ENCODE measurements at regions not wholly inside any gene's neighbourhood (a gene's known extent, or its start where the extent isn't known, plus 50 kb on each side); places are given as distances from the start of the nearest gene placed in this dataset.

- TF ChIP-seq POLR2AphosphoS5 (IDR thresholded peaks at IDR 0.05) (no peak), EP300 (IDR thresholded peaks at IDR 0.05) (no peak), POLR2A (IDR thresholded peaks at IDR 0.05) (no peak), CTCF (IDR thresholded peaks at IDR 0.05) (no peak)
- Histone ChIP-seq H3K4me1 (peaks cover 0 to 19% (median 8%) of the 10 kb centered on the region in 4 donors), H3K27ac (no peak overlapping the region), H3K27me3 (peaks cover 0 to 3% (median 0%) of the 10 kb centered on the region in 3 donors), H3K4me3 (no peak overlapping the region), H3K36me3 (no peaks in the 10 kb centered on the region), H3K9me3 (no peaks in the 10 kb centered on the region)
- 83 to 100% (median 86%) methylated on average over 1 of the region's 1 CpG for WGBS, 5 donors
- no peak for DNase-seq
- intact Hi-C loops (cut with DNase I; ENCODE audit: low total_unique reads), result no loop called here
Measured at GRCh38 chr22:27197618-27198017, 540.2 kb downstream of the MIAT start.

DNA sequence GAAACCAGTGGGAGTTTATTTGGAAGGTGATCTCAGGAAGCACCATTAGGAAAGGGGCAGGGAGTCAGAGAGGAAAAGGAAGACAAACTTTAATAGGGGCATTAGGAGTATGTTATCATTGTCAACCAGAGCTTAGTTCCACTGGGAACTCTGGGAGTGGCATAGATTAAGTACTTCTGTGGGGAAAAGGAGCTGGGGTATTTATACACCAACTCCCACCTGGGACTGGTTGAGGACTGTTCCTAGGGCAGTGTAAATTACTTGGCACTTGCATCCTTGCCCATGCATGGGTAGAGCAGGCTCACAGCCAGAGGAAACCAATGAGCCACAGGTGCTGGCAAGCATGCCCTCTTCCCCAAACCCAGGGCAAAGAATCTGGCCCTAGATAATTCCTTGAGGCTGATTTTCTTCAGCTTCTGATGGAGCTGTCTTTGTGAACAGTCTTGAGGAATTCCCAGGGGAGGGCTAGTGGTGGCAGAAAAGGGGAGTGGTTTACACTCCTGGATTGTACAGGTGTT is 541.2 kb downstream of the MIAT start:
- no peak for DNase-seq
- intact Hi-C loops (cut with DNase I; ENCODE audit: low total_unique reads), result no loop called here
- no peak overlapping the region for H3K4me3 ChIP-seq
- H3K27ac ChIP-seq, result no peak overlapping the region
- H3K27me3 ChIP-seq, result peaks cover 0 to 3% (median 0%) of the 10 kb centered on the region in 3 donors
- no peak for TF ChIP-seq POLR2AphosphoS5 (IDR thresholded peaks at IDR 0.05)
- TF ChIP-seq CTCF (IDR thresholded peaks at IDR 0.05), result no peak
- TF ChIP-seq EP300 (IDR thresholded peaks at IDR 0.05), result no peak
- no peaks in the 10 kb centered on the region for H3K36me3 ChIP-seq
- H3K9me3 ChIP-seq, result no peaks in the 10 kb centered on the region
- H3K4me1 ChIP-seq, result peaks cover 4 to 28% (median 12%) of the 10 kb centered on the region in 4 donors

DNA sequence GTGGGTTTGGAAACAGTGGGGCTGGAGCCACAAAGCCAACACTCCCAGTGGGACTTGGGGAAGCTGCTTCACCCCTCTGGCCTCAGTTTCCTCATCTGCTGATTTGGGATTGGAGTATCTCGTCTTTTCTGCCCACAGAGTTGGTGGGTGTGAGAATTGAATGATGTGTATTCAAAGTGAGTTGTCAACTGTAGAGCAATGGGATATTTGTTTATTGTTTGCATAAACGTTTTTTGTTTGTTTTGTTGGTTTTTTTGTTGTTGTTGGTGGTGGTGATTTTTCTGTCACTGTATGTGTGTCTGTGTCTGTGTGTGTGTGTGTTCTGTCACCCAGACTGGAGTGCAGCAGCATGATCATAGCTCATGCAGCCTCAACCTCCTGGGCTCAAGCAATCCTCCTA is 542.0 kb downstream of the MIAT start:
- no peak overlapping the region for H3K4me3 ChIP-seq
- H3K9me3 ChIP-seq, result no peaks in the 10 kb centered on the region
- peaks cover 0 to 3% (median 0%) of the 10 kb centered on the region in 3 donors for H3K27me3 ChIP-seq
- no peaks in the 10 kb centered on the region for H3K36me3 ChIP-seq
- intact Hi-C loops (cut with DNase I; ENCODE audit: low total_unique reads), result no loop called here
- TF ChIP-seq POLR2A (IDR thresholded peaks at IDR 0.05), result no peak
- TF ChIP-seq POLR2AphosphoS5 (IDR thresholded peaks at IDR 0.05), result no peak
- no peak for TF ChIP-seq CTCF (IDR thresholded peaks at IDR 0.05)
- TF ChIP-seq EP300 (IDR thresholded peaks at IDR 0.05), result no peak
- WGBS, 5 donors, result 34 to 59% (median 44%) methylated on average over 2 of the region's 2 CpGs
- no peak overlapping the region for H3K27ac ChIP-seq
- peaks cover 4 to 30% (median 12%) of the 10 kb centered on the region in 4 donors for H3K4me1 ChIP-seq
- no peak for DNase-seq

DNA sequence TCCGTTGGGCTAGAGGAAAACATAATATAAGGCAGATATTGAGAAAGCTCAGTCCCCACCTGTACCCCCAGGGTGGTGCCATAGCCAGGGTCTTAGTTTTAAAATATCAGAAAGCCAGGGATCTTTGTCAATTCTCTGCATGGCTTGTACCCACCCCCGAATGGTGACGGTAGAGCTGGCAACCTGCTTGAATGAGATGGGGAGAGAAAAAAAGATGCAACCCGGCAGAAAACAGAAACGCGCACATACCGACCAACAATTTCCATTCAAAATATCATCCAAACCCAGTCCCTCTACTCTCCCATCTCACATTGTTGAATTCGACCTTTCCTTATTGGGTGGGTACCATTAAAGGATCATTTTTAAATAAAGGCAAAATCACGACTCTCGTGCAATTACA is 543.9 kb downstream of the MIAT start:
- Histone ChIP-seq H3K36me3 (no peaks in the 10 kb centered on the region), H3K9me3 (no peaks in the 10 kb centered on the region), H3K27ac (no peak overlapping the region), H3K4me1 (peaks cover 0 to 25% (median 11%) of the 10 kb centered on the region in 4 donors), H3K27me3 (no peaks in the 10 kb centered on the region), H3K4me3 (no peak overlapping the region)
- no peak for DNase-seq
- intact Hi-C loops (cut with DNase I; ENCODE audit: low total_unique reads), result no loop called here
- TF ChIP-seq CTCF (IDR thresholded peaks at IDR 0.05), result no peak
- no peak for TF ChIP-seq POLR2AphosphoS5 (IDR thresholded peaks at IDR 0.05)
- no peak for TF ChIP-seq POLR2A (IDR thresholded peaks at IDR 0.05)
- no peak for TF ChIP-seq EP300 (IDR thresholded peaks at IDR 0.05)
- WGBS, 5 donors, result 86 to 91% (median 88%) methylated on average over 10 of the region's 10 CpGs

All from stomach (tissue), 8 donors.